ENCODE measurements at regions not wholly inside any gene's neighbourhood (a gene's known extent, or its start where the extent isn't known, plus 50 kb on each side); places are given as distances from the start of the nearest gene placed in this dataset.
"Not testable (repeated sequence)": the region's sequence is repeated elsewhere in the genome, so short reads cannot be mapped to it uniquely, and the experiment has no call there.

- in situ Hi-C loops (cut with HindIII; ENCODE audit: low pct_unique_long_range_greater_than_20kb, low sequenced_read_pairs): no loop called here
- TF ChIP-seq JUND (IDR thresholded peaks at IDR 0.05; ENCODE audit: low read depth): no peak
- no peak for DNase-seq (ENCODE audit: low read depth in 1 of 2, low spot score in 1 of 2)
Observed at GRCh38 chr18:22510697-22511096, 93.0 kb upstream of the CTAGE1 start.

- no peak for DNase-seq (ENCODE audit: low read depth in 1 of 2, low spot score in 1 of 2)
- TF ChIP-seq JUND (IDR thresholded peaks at IDR 0.05; ENCODE audit: low read depth): no peak
- in situ Hi-C loops (cut with HindIII; ENCODE audit: low pct_unique_long_range_greater_than_20kb, low sequenced_read_pairs): no loop called here
Observed at GRCh38 chr18:22513721-22514481, 96.2 kb upstream of the CTAGE1 start.

DNA sequence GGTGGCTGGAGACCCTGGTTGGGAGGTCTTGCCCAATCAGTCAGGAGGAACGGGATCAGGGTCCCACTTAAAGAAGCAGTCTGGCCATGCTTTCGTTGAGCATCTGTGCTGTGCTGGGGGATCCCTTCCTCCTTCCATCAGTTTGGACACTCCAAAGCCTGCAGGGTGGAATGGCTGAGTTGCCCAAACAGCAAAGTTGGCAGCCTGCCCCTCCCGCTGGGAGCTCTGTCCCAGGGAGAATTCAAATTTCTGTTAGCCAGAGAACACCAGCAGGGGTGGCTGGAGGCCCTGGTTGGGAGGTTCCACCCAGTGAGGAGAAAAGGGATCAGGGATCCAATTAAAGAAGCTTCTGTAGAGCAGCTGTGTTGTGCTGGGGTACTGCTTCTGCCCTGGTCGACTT is 96.9 kb upstream of the CTAGE1 start:
- no peak for DNase-seq (ENCODE audit: low read depth in 1 of 2, low spot score in 1 of 2)
- in situ Hi-C loops (cut with HindIII; ENCODE audit: low pct_unique_long_range_greater_than_20kb, low sequenced_read_pairs): no loop called here
- no peak for TF ChIP-seq JUND (IDR thresholded peaks at IDR 0.05; ENCODE audit: low read depth)

DNA sequence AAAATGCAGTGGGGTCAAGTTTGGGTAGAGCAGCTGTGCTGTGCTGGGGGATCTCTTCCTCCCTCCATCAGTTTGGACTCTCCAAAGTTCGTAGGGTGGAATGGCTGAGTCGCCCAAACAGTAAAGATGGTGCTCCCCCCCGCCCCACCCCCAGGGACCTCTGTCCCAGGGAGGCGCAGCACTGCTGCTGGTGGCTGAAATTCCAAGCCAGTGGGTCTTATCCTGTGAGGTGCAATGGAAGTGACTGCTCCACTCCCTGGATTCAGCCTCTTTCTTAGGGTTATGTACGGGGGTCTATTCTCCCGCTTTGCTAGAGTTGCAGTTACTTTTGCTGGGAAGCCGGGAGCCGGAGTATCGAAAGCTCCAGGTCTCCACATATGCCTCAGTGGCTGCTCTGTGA is 97.5 kb upstream of the CTAGE1 start:
- no peak for DNase-seq (ENCODE audit: low read depth in 1 of 2, low spot score in 1 of 2)
- in situ Hi-C loops (cut with HindIII; ENCODE audit: low pct_unique_long_range_greater_than_20kb, low sequenced_read_pairs): no loop called here
- no peak for TF ChIP-seq JUND (IDR thresholded peaks at IDR 0.05; ENCODE audit: low read depth)

DNA sequence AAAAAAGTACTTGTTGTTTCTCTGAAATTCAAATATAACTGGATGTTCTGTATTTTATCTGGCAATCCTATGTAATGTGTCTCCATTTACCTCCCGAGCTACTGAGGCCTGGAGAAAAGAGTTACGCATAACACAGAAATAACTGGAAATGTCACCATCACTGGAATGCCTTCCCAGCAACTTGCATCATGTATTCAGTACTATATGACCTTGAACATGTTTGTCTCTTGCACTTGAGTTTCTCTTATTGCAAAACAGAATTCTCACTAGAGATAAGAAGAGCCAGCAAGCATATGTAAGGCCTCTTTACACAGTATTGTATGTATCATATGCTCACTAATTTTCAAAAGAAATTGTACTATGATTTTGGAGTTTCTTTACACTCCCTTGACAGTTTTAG is 99.6 kb upstream of the CTAGE1 start:
- TF ChIP-seq JUND (IDR thresholded peaks at IDR 0.05; ENCODE audit: low read depth): no peak
- DNase-seq (ENCODE audit: low read depth in 1 of 2, low spot score in 1 of 2): no peak
- in situ Hi-C loops (cut with HindIII; ENCODE audit: low pct_unique_long_range_greater_than_20kb, low sequenced_read_pairs): no loop called here

GRCh38 chr18:22521026-22521707 is 103.5 kb upstream of the CTAGE1 start:
- in situ Hi-C loops (cut with HindIII; ENCODE audit: low pct_unique_long_range_greater_than_20kb, low sequenced_read_pairs): no loop called here
- no peak for DNase-seq (ENCODE audit: low read depth in 1 of 2, low spot score in 1 of 2)
- no peak for TF ChIP-seq JUND (IDR thresholded peaks at IDR 0.05; ENCODE audit: low read depth)

- no peak for DNase-seq (ENCODE audit: low read depth in 1 of 2, low spot score in 1 of 2)
- no peak for TF ChIP-seq JUND (IDR thresholded peaks at IDR 0.05; ENCODE audit: low read depth)
- in situ Hi-C loops (cut with HindIII; ENCODE audit: low pct_unique_long_range_greater_than_20kb, low sequenced_read_pairs): no loop called here
Observed at GRCh38 chr18:22523481-22523880, 105.8 kb upstream of the CTAGE1 start.

DNA sequence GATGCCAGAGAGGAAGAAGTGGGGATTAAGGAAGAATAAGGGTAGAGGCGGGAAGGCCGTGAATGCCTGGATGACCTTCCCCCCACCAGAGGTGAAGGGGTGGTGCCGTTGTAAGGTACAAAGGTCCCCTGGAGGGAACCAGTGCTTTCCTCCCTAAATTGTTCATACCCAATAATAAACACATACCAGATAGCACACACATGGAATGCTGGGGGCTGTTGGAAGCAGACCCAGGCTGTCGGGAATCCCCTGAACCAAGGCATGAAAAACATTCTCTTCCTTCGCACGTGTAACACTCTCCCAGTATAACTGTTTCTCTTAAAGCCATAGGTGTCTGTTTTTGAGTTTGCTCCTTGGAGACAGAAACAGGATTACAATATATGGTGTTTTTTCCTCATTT is 107.1 kb upstream of the CTAGE1 start:
- no peak for TF ChIP-seq JUND (IDR thresholded peaks at IDR 0.05; ENCODE audit: low read depth)
- no peak for DNase-seq (ENCODE audit: low read depth in 1 of 2, low spot score in 1 of 2)
- in situ Hi-C loops (cut with HindIII; ENCODE audit: low pct_unique_long_range_greater_than_20kb, low sequenced_read_pairs): no loop called here

DNA sequence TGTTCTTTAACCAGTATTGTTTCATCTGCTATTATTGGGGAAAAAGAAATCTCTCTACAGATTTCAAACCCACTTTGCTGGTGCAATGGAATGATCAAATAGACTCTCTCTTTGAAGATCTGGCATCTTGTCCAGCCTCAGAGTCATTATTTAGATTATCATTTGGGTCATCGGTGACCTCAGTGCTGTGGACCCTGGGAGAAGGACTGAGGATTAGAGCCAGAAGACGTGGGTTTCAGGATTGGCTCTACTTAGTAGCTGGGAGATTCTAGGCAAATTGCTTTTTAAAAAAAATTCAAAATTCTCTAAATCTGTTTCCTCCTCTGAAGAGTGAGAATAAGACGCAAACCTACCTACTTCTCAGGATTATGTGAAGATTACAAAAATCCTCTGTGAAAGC is 107.6 kb upstream of the CTAGE1 start:
- TF ChIP-seq JUND (IDR thresholded peaks at IDR 0.05; ENCODE audit: low read depth): no peak
- DNase-seq (ENCODE audit: low read depth in 1 of 2, low spot score in 1 of 2): no peak
- in situ Hi-C loops (cut with HindIII; ENCODE audit: low pct_unique_long_range_greater_than_20kb, low sequenced_read_pairs): no loop called here

DNA sequence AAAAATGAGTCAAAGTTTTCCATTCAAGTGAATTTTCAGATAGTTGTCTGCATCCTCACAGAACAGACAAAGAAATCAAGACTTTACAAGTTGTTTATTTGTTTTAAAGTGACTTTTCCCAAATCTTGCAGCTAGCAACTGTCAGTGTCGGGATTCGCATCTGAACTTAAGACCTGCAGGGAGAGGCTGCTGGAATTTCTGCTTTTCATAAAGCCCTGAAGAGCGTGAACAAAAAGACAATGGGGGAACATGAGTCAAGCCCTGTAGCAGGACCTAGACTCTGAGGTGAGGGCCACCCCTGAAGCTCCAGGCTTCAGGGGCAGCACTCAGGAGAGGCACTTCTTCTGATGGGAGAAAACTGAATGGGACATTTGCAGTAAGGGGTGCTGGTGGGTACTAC is 108.2 kb upstream of the CTAGE1 start:
- in situ Hi-C loops (cut with HindIII; ENCODE audit: low pct_unique_long_range_greater_than_20kb, low sequenced_read_pairs): no loop called here
- DNase-seq (ENCODE audit: low read depth in 1 of 2, low spot score in 1 of 2): no peak
- TF ChIP-seq JUND (IDR thresholded peaks at IDR 0.05; ENCODE audit: low read depth): no peak

- in situ Hi-C loops (cut with HindIII; ENCODE audit: low pct_unique_long_range_greater_than_20kb, low sequenced_read_pairs): no loop called here
- no peak for TF ChIP-seq JUND (IDR thresholded peaks at IDR 0.05; ENCODE audit: low read depth)
- DNase-seq (ENCODE audit: low read depth in 1 of 2, low spot score in 1 of 2): no peak
Observed at GRCh38 chr18:22528291-22528690, 110.6 kb upstream of the CTAGE1 start.

- in situ Hi-C loops (cut with HindIII; ENCODE audit: low pct_unique_long_range_greater_than_20kb, low sequenced_read_pairs); DNase-seq (ENCODE audit: low read depth in 1 of 2, low spot score in 1 of 2): not testable (repeated sequence)
Observed at GRCh38 chr18:22534706-22535105, 117.0 kb upstream of the CTAGE1 start.

DNA sequence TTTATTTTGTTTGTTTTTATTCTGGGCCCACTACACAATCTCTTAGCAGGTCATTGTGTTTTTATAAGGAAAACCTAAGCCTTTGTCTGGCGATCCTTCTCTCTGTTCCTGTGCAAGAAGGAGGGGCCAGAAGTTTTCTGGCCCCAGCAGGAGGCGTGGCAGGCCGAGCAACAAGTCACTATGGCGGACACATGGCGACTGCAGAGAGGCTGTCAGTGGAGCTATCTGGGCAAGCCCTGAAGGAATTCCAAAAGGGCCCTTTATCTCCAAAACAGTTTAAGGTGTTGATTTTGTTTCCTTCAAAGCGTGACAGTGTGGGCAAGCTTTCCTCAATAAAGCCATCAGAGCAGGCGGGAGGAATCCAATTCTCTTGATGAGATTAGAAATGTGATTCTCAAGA is 118.8 kb upstream of the CTAGE1 start:
- in situ Hi-C loops (cut with HindIII; ENCODE audit: low pct_unique_long_range_greater_than_20kb, low sequenced_read_pairs): no loop called here
- DNase-seq (ENCODE audit: low read depth in 1 of 2, low spot score in 1 of 2): no peak
- TF ChIP-seq JUND (IDR thresholded peaks at IDR 0.05; ENCODE audit: low read depth): no peak

- DNase-seq (ENCODE audit: low read depth in 1 of 2, low spot score in 1 of 2): no peak
- TF ChIP-seq JUND (IDR thresholded peaks at IDR 0.05; ENCODE audit: low read depth): no peak
- in situ Hi-C loops (cut with HindIII; ENCODE audit: low pct_unique_long_range_greater_than_20kb, low sequenced_read_pairs): no loop called here
Observed at GRCh38 chr18:22538426-22538825, 120.7 kb upstream of the CTAGE1 start.

All from T47D (cell line).